WTC11 (cell line): ENCODE measurements at regions not wholly inside any gene's neighbourhood (a gene's known extent, or its start where the extent isn't known, plus 50 kb on each side); places are given as distances from the start of the nearest gene placed in this dataset.

ENCODE experiments used
- ATAC-seq: fragments of 200-7000 bp; cut with Tn5 transposase; 2 replicates; pipeline ENCODE4 v1.10.0; 2021; ENCODE audit warnings: mild to moderate bottlenecking, moderate library complexity
- CTCF ChIA-PET: fragments of 300-600 bp; sonication (Branson Sonifier 250); formaldehyde crosslinking; loops from one replicate; lab custom pipeline; 2021; ENCODE audit warnings: antibody characterized with exemption; lab: Charles Lee
- POLR2A ChIA-PET: fragments of 350-600 bp; sonication (Branson Sonifier 250); formaldehyde crosslinking; loops from one replicate; lab custom pipeline; 2021; ENCODE audit warnings: antibody characterized with exemption; lab: Charles Lee
- DNase-seq: peaks from one replicate; pipeline ENCODE4 v3.0.0; 2021; ENCODE audit warnings: low spot score
- H3K27ac Mint-ChIP-seq: 2 replicates; pipeline ENCODE4 v1.8.0; 2021; ENCODE audit warnings: mixed read lengths
- H3K27me3 Mint-ChIP-seq: 2 replicates; pipeline ENCODE4 v1.8.0; 2021; ENCODE audit warnings: low read depth, mild to moderate bottlenecking, moderate library complexity, mixed read lengths
- H3K36me3 Mint-ChIP-seq: 2 replicates; pipeline ENCODE4 v1.8.0; 2021; ENCODE audit warnings: mixed read lengths
- H3K4me1 Mint-ChIP-seq: 2 replicates; pipeline ENCODE4 v1.8.0; 2022; ENCODE audit warnings: mixed read lengths
- H3K4me3 Mint-ChIP-seq: 2 replicates; pipeline ENCODE4 v1.8.0; 2021; ENCODE audit warnings: mild to moderate bottlenecking, moderate library complexity, mixed read lengths
- H3K9me3 Mint-ChIP-seq: 2 replicates; pipeline ENCODE4 v1.8.0; 2021; ENCODE audit warnings: mixed read lengths
- AFF4 ChIP-seq: sonication (generic); formaldehyde crosslinking; IDR thresholded peaks from 2 replicates; pipeline ENCODE4 v1.8.1; 2023; ENCODE audit warnings: mild to moderate bottlenecking, missing genetic modification reagents, borderline replicate concordance
- CREB1 ChIP-seq: sonication (generic); formaldehyde crosslinking; IDR thresholded peaks from 2 replicates; pipeline ENCODE4 v1.8.0; 2023; ENCODE audit warnings: mild to moderate bottlenecking, missing genetic modification reagents
- E2F1 ChIP-seq: sonication (generic); formaldehyde crosslinking; IDR thresholded peaks from 2 replicates; pipeline ENCODE4 v1.8.0; 2022; ENCODE audit warnings: mild to moderate bottlenecking, missing genetic modification reagents
- ERG ChIP-seq: fragments of 250-450 bp; sonication (Bioruptor Pico); IDR thresholded peaks from 2 replicates; pipeline ENCODE4 v1.8.0; 2021; ENCODE audit warnings: mild to moderate bottlenecking
- FOXP4 ChIP-seq: sonication (generic); formaldehyde crosslinking; IDR thresholded peaks from 2 replicates; pipeline ENCODE4 v1.8.0; 2022; ENCODE audit warnings: mild to moderate bottlenecking, missing genetic modification reagents
- NFATC4 ChIP-seq: fragments of 250-450 bp; sonication (Bioruptor Pico); IDR thresholded peaks from 2 replicates; pipeline ENCODE4 v1.9.0; 2021; ENCODE audit warnings: mild to moderate bottlenecking
- PRDM15 ChIP-seq: sonication (generic); formaldehyde crosslinking; IDR thresholded peaks from 2 replicates; pipeline ENCODE4 v1.8.0; 2022; ENCODE audit warnings: missing genetic modification reagents
- TCF7 ChIP-seq: sonication (generic); formaldehyde crosslinking; IDR thresholded peaks from 2 replicates; pipeline ENCODE4 v1.8.0; 2022; ENCODE audit warnings: mild to moderate bottlenecking, low read depth, missing genetic modification reagents, moderate library complexity
- ZNF121 ChIP-seq: sonication (generic); formaldehyde crosslinking; IDR thresholded peaks from 2 replicates; pipeline ENCODE4 v1.8.0; 2023; ENCODE audit warnings: missing genetic modification reagents
- ZNF317 ChIP-seq: sonication (generic); formaldehyde crosslinking; IDR thresholded peaks from 2 replicates; pipeline ENCODE4 v1.8.1; 2023; ENCODE audit warnings: low read depth, mild to moderate bottlenecking, moderate library complexity, missing genetic modification reagents, borderline replicate concordance
- ZNF671 ChIP-seq: fragments of 250-450 bp; sonication (Bioruptor Pico); IDR thresholded peaks from 2 replicates; pipeline ENCODE4 v1.8.0; 2021; ENCODE audit warnings: mild to moderate bottlenecking

- DNase-seq = no peak
- H3K9me3 Mint-ChIP-seq = peaks cover 12% of the 10 kb centered on the region
- ATAC-seq = no peak
- H3K27ac Mint-ChIP-seq = no peak overlapping the region
- no peak for TF ChIP-seq ZNF121 (CRISPR knock-in tag)
- TF ChIP-seq TCF7 (CRISPR knock-in tag) = no peak
- no peak for TF ChIP-seq ERG (CRISPR knock-in tag)
- TF ChIP-seq ZNF671 (CRISPR knock-in tag) = no peak
- TF ChIP-seq E2F1 (CRISPR knock-in tag) = no peak
- no peak for TF ChIP-seq AFF4 (CRISPR knock-in tag)
- peaks cover 4% of the 10 kb centered on the region; the same call in 1 of the 2 replicates for H3K36me3 Mint-ChIP-seq
- ChIA-PET CTCF (no interaction called here), POLR2A (no interaction called here)
- H3K4me1 Mint-ChIP-seq = peaks cover 5% of the 10 kb centered on the region; the same call in 1 of the 2 replicates
- H3K4me3 Mint-ChIP-seq = no peak overlapping the region
- no peaks in the 10 kb centered on the region for H3K27me3 Mint-ChIP-seq
Measured at GRCh38 chr12:102343361-102344121, 136.8 kb downstream of the IGF1 start.

GRCh38 chr12:102342281-102343006, 137.9 kb downstream of the IGF1 start:
- ATAC-seq (no peak), DNase-seq (no peak)
- Mint-ChIP-seq H3K36me3 (peaks cover 4% of the 10 kb centered on the region; the same call in 1 of the 2 replicates), H3K4me1 (peaks cover 5% of the 10 kb centered on the region; the same call in 1 of the 2 replicates), H3K27me3 (no peaks in the 10 kb centered on the region), H3K9me3 (peaks cover 17% of the 10 kb centered on the region), H3K4me3 (no peak overlapping the region), H3K27ac (no peak overlapping the region)
- ChIA-PET CTCF (interaction anchor here (0.7 kb wide), 1 partner anchor 41 kb away, joined by 3 read pairs; no protein-coding TSS in a partner anchor), POLR2A (no interaction called here)
- TF ChIP-seq PRDM15 (CRISPR knock-in tag) = no peak
- no peak for TF ChIP-seq CREB1 (CRISPR knock-in tag)

GRCh38 chr12:102334765-102335164, 137.1 kb upstream of the PMCH start:
- H3K4me1 Mint-ChIP-seq = no peaks in the 10 kb centered on the region
- no peak overlapping the region for H3K27ac Mint-ChIP-seq
- H3K27me3 Mint-ChIP-seq = no peaks in the 10 kb centered on the region
- H3K36me3 Mint-ChIP-seq = no peaks in the 10 kb centered on the region
- ChIA-PET CTCF (no interaction called here), POLR2A (no interaction called here)
- ATAC-seq = no peak
- peaks cover 38% of the 10 kb centered on the region for H3K9me3 Mint-ChIP-seq
- TF ChIP-seq FOXP4 (CRISPR knock-in tag) (no peak), ZNF317 (CRISPR knock-in tag) (peak; percentile 56; the same call in 1 of the 2 replicates), NFATC4 (CRISPR knock-in tag) (no peak)
- no peak for DNase-seq
- no peak overlapping the region for H3K4me3 Mint-ChIP-seq
